ENCODE measurements at regions not wholly inside any gene's neighbourhood (a gene's known extent, or its start where the extent isn't known, plus 50 kb on each side); places are given as distances from the start of the nearest gene placed in this dataset.

DNA sequence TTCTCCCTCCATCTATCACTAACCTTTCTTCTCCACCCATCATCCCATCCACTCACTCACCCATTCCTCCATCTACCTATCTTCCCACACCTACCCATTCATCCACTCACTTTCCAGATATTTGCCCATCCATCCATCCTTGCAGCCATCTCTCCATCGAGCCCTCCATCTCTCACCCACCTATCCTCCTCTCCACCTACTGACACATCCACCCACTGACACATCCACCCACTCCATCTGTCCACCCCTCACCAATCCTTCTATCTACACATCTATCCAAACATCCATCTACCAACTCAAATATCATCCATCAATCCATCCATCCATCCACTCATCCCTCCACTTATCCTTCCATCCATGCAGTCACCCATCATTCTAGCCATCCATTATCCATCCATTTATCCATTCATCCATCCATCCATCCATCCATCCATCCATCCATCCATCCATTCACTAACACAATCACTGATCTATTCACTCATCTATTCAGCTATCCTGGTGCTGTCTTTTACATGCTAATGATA is 68.9 kb upstream of the SPTLC1 start:
- TF ChIP-seq, protein P1, sequence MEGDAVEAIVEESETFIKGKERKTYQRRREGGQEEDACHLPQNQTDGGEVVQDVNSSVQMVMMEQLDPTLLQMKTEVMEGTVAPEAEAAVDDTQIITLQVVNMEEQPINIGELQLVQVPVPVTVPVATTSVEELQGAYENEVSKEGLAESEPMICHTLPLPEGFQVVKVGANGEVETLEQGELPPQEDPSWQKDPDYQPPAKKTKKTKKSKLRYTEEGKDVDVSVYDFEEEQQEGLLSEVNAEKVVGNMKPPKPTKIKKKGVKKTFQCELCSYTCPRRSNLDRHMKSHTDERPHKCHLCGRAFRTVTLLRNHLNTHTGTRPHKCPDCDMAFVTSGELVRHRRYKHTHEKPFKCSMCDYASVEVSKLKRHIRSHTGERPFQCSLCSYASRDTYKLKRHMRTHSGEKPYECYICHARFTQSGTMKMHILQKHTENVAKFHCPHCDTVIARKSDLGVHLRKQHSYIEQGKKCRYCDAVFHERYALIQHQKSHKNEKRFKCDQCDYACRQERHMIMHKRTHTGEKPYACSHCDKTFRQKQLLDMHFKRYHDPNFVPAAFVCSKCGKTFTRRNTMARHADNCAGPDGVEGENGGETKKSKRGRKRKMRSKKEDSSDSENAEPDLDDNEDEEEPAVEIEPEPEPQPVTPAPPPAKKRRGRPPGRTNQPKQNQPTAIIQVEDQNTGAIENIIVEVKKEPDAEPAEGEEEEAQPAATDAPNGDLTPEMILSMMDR (IDR thresholded peaks at IDR 0.05; ENCODE audit: low read depth, low read length), result no peak
- TF ChIP-seq POLR2A (IDR thresholded peaks at IDR 0.05; ENCODE audit: extremely low read depth, insufficient read length), result no peak
- TF ChIP-seq, protein P2, sequence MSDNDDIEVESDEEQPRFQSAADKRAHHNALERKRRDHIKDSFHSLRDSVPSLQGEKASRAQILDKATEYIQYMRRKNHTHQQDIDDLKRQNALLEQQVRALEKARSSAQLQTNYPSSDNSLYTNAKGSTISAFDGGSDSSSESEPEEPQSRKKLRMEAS (IDR thresholded peaks at IDR 0.05; ENCODE audit: low read depth, low read length), result no peak
